Thyroid gland (tissue), 4 donors: ENCODE measurements at regions not wholly inside any gene's neighbourhood (a gene's known extent, or its start where the extent isn't known, plus 50 kb on each side); places are given as distances from the start of the nearest gene placed in this dataset.
"Not testable (repeated sequence)": the region's sequence is repeated elsewhere in the genome, so short reads cannot be mapped to it uniquely, and the experiment has no call there.

ENCODE experiments used
- CTCF ChIP-seq, 6 experiments: fragments of 200-600 bp in 3 of 6; fragments of 450-650 bp in 3 of 6; sonication (generic) in 3 of 6; IDR thresholded peaks; one replicate each; pipeline ENCODE4 v1.5.1; 2016 to 2019; ENCODE audit warnings: antibody characterized with exemption in 6 of 6, mild to moderate bottlenecking in 2 of 6, inconsistent platforms in 1 of 6, moderate library complexity in 1 of 6
- POLR2A ChIP-seq, 2 donors: fragments of 450-650 bp; IDR thresholded peaks; one replicate each; pipeline ENCODE4 v1.6.1; 2017; ENCODE audit warnings: antibody characterized with exemption in 2 of 2, mild to moderate bottlenecking in 2 of 2, moderate library complexity in 1 of 2

GRCh38 chr4:8943367-8943766 lies 71.7 kb upstream of the HMX1 start:
- TF ChIP-seq CTCF, POLR2A (IDR thresholded peaks at IDR 0.05): not testable (repeated sequence)
